BE2C (cell line): ENCODE measurements at regions not wholly inside any gene's neighbourhood (a gene's known extent, or its start where the extent isn't known, plus 50 kb on each side); places are given as distances from the start of the nearest gene placed in this dataset.

ENCODE experiments used
- DNase-seq: peaks from one replicate; pipeline ENCODE4 v3.0.0-alpha.2; 2020
- H3K27me3 ChIP-seq: fragments of 250-450 bp; sonication (Bioruptor Pico); 2 replicates; pipeline ENCODE4 v1.5.1; 2020; ENCODE audit warnings: mild to moderate bottlenecking
- H3K36me3 ChIP-seq: fragments of 250-450 bp; sonication (Bioruptor Pico); 2 replicates; pipeline ENCODE4 v1.5.1; 2020; ENCODE audit warnings: mild to moderate bottlenecking
- H3K4me1 ChIP-seq: fragments of 250-450 bp; sonication (Bioruptor Pico); 2 replicates; pipeline ENCODE4 v1.5.1; 2020
- H3K4me3 ChIP-seq: 2 replicates; pipeline ENCODE4 v1.5.1; 2011; ENCODE audit warnings: low read depth, low read length
- H3K9me3 ChIP-seq: fragments of 250-450 bp; sonication (Bioruptor Pico); 2 replicates; pipeline ENCODE4 v1.5.1; 2020
- CTCF ChIP-seq: IDR thresholded peaks from 2 replicates; pipeline ENCODE4 v1.5.1; 2012; ENCODE audit warnings: mild to moderate bottlenecking, low read depth, low read length

GRCh38 chr3:117409256-117409655, 699.7 kb downstream of the TUSC7 start:
- peaks cover 6% of the 10 kb centered on the region for H3K4me1 ChIP-seq
- H3K36me3 ChIP-seq, result no peaks in the 10 kb centered on the region; the same call in 1 of the 2 replicates
- TF ChIP-seq CTCF, result no peak
- no peaks in the 10 kb centered on the region for H3K27me3 ChIP-seq
- DNase-seq, result no peak
- no peaks in the 10 kb centered on the region for H3K9me3 ChIP-seq
- no peak overlapping the region for H3K4me3 ChIP-seq

GRCh38 chr3:117409701-117410459, 700.3 kb downstream of the TUSC7 start:
- Histone ChIP-seq H3K9me3 (no peaks in the 10 kb centered on the region), H3K27me3 (no peaks in the 10 kb centered on the region), H3K4me3 (no peak overlapping the region), H3K36me3 (no peaks in the 10 kb centered on the region; the same call in 1 of the 2 replicates), H3K4me1 (peaks cover 6% of the 10 kb centered on the region)
- DNase-seq, result no peak
- no peak for TF ChIP-seq CTCF

GRCh38 chr3:117411971-117412370, 702.4 kb downstream of the TUSC7 start:
- no peaks in the 10 kb centered on the region; the same call in 1 of the 2 replicates for H3K36me3 ChIP-seq
- TF ChIP-seq CTCF, result no peak
- no peak for DNase-seq
- H3K4me1 ChIP-seq, result peaks cover 9% of the 10 kb centered on the region
- no peak overlapping the region for H3K4me3 ChIP-seq
- H3K9me3 ChIP-seq, result no peaks in the 10 kb centered on the region
- no peaks in the 10 kb centered on the region for H3K27me3 ChIP-seq

GRCh38 chr3:117417411-117417810, 707.8 kb downstream of the TUSC7 start:
- H3K27me3 ChIP-seq, result no peaks in the 10 kb centered on the region
- no peak for DNase-seq
- H3K9me3 ChIP-seq, result no peaks in the 10 kb centered on the region
- no peaks in the 10 kb centered on the region for H3K36me3 ChIP-seq
- no peak overlapping the region for H3K4me3 ChIP-seq
- H3K4me1 ChIP-seq, result peaks cover 2% of the 10 kb centered on the region; the same call in 1 of the 2 replicates
- no peak for TF ChIP-seq CTCF

- no peaks in the 10 kb centered on the region for H3K27me3 ChIP-seq
- TF ChIP-seq CTCF, result no peak
- no peak overlapping the region for H3K4me3 ChIP-seq
- DNase-seq, result peak; percentile 24
- H3K36me3 ChIP-seq, result no peaks in the 10 kb centered on the region; the same call in 1 of the 2 replicates
- H3K9me3 ChIP-seq, result no peaks in the 10 kb centered on the region
- H3K4me1 ChIP-seq, result no peaks in the 10 kb centered on the region
Observed at GRCh38 chr3:117427081-117427480, 717.5 kb downstream of the TUSC7 start.

- Histone ChIP-seq H3K4me1 (no peaks in the 10 kb centered on the region), H3K9me3 (no peaks in the 10 kb centered on the region; the same call in 1 of the 2 replicates), H3K27me3 (no peaks in the 10 kb centered on the region), H3K4me3 (no peak overlapping the region), H3K36me3 (no peaks in the 10 kb centered on the region)
- TF ChIP-seq CTCF, result no peak
- no peak for DNase-seq
Observed at GRCh38 chr3:117433427-117433826, 723.8 kb downstream of the TUSC7 start.
